PC-9 (cell line): ENCODE measurements at regions not wholly inside any gene's neighbourhood (a gene's known extent, or its start where the extent isn't known, plus 50 kb on each side); places are given as distances from the start of the nearest gene placed in this dataset.

Experiments
- CTCF ChIP-seq: fragments of 200-600 bp; sonication (generic); conservative IDR thresholded peaks from 2 replicates; pipeline ENCODE4 v1.6.1; 2017; ENCODE audit warnings: mixed run types, antibody characterized with exemption, mild to moderate bottlenecking, moderate library complexity
- EZH2 ChIP-seq: fragments of 200-600 bp; sonication (generic); IDR thresholded peaks from 2 replicates; pipeline ENCODE4 v1.8.0; 2017; ENCODE audit warnings: antibody characterized with exemption, low read depth

GRCh38 chr6:4187480-4187879, 52.1 kb upstream of the ECI2 start:
- no peak for TF ChIP-seq CTCF
- no peak for TF ChIP-seq EZH2
